GM12865 (cell line): ENCODE measurements at regions not wholly inside any gene's neighbourhood (a gene's known extent, or its start where the extent isn't known, plus 50 kb on each side); places are given as distances from the start of the nearest gene placed in this dataset.

Experiments
- DNase-seq: peaks from one replicate; pipeline ENCODE4 v3.0.0; 2010; ENCODE audit warnings: low read depth
- H3K4me3 ChIP-seq: 2 replicates; pipeline ENCODE4 v1.5.1; 2011; ENCODE audit warnings: mild to moderate bottlenecking, low read depth, low read length, control low read depth
- TF ChIP-seq, protein P1 (sequence below): IDR thresholded peaks from 2 replicates; pipeline ENCODE4 v1.5.1; 2011; ENCODE audit warnings: low read length, control low read depth, low read depth, inconsistent platforms; ENCODE audit not compliant: insufficient read depth; ENCODE audit errors: missing control alignments

DNA sequence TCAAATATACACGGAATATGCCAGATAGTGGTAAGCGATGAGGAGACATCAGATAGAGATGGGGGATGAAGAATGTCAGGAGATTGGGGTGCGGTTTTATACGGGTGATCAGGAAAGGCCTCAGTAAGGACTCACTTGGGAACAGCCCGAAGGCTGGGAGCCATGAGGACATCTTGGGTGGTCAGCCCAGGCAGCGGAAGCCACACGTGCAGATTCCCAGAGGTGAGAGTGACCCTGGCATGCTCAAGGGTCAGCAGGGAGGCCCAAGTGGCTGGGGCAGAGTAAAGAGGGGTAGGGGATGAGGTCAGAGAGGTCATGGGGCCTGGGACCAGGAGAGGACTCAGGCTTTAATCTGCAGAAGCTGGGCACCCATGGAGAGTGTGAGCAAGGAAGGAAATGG is 106.6 kb downstream of the MATN1 start:
- TF ChIP-seq, protein P1, sequence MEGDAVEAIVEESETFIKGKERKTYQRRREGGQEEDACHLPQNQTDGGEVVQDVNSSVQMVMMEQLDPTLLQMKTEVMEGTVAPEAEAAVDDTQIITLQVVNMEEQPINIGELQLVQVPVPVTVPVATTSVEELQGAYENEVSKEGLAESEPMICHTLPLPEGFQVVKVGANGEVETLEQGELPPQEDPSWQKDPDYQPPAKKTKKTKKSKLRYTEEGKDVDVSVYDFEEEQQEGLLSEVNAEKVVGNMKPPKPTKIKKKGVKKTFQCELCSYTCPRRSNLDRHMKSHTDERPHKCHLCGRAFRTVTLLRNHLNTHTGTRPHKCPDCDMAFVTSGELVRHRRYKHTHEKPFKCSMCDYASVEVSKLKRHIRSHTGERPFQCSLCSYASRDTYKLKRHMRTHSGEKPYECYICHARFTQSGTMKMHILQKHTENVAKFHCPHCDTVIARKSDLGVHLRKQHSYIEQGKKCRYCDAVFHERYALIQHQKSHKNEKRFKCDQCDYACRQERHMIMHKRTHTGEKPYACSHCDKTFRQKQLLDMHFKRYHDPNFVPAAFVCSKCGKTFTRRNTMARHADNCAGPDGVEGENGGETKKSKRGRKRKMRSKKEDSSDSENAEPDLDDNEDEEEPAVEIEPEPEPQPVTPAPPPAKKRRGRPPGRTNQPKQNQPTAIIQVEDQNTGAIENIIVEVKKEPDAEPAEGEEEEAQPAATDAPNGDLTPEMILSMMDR = no peak
- DNase-seq = no peak
- H3K4me3 ChIP-seq = no peak overlapping the region

DNA sequence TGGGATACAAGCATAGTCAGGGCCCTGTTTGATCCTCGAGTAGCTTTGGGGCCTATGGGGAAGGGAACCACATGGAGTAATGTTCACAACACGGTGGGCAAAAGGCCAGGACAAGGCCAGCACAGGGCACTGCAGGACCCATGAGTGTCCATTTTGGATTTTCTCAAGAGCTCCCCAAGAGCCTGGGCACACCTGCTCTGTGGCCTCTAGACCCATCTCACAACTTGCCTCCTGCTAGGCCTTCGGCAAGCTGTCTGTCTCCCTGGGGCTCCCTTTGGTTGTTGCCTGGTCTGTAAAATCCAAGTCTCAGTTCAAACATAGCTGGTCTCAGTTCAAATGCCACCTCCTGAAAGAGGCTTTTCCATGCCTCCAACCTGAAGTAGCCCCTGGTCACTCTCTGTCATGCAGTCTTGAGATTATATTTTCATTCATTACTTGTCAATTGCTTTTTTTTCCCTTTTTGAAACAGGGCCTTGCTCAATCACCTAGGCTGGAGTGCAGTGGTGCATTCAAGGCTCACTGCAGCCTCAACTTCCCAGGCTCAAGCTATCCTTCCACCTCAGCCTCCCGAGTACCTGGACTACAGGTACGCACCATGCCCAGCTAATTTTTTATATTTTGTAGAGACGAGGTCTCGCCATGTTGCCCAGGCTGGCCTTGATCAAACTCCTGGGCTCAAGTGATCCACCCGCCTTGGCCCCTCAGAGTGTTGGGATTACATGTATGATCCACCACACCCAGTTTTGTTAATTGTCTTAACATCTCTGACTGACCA is 107.4 kb downstream of the MATN1 start:
- H3K4me3 ChIP-seq = no peak overlapping the region
- TF ChIP-seq, protein P1 = no peak
- no peak for DNase-seq

DNA sequence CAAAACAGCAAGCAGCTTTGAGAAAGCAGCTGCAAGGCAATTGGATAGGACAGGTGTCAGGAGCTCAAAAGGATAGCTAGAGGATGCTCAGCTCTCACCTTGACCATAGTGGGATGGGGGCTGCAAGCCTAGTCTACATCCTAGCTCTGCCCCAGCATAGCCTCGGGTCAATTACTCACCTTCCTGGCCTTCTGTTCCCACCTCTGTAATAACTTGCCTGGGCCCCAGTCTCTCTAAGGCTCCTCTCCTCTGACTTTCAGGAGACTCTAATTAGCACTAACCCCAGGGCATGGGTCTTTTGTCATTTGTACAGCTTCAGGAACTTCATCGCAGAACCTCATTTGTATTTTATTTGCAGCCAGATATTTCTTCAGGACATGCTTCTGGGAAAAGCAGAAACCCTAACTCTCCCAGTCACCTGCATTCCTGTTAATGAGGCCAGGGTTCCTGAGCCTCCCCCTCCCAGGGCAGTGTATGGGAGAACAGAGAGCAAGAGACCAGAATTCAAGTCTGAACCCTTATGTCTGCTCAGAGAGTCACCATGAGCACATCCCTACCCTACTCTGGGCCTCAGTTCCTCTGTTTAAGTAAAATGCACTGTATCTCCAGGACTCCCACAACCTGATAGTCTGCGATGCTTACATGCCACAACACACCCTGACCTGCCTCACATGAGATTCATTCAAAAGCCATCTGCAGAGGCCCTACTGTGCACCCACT is 108.1 kb downstream of the MATN1 start:
- H3K4me3 ChIP-seq = no peak overlapping the region
- DNase-seq = no peak
- TF ChIP-seq, protein P1 = no peak

- no peak for DNase-seq
- no peak overlapping the region for H3K4me3 ChIP-seq
- TF ChIP-seq, protein P1 = no peak
Observed at GRCh38 chr1:30613188-30613587, 110.2 kb downstream of the MATN1 start.

DNA sequence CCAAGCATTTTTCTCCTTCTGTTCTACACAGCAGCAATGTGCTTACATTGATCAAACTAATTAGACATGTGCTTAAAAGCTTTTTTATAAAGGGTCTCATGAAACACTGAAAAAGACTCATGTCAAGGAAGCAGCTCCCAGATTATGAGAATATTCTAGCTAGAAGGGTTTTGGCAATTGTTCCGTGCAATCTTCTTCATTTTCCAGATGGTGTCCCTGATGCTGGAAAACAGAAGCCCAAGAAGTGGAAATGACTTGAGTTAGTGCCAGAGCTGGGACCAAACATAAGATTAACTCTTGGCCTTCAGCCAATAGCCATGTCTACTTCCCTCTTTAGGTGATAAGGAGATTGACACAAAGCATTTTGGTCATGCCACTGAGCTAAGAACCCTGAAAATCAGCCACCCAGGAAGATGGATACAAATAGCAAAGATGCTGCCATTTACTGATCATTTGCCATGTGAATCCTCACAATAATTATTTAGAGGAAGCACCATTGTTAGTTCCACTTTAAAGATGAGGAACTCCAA is 110.8 kb downstream of the MATN1 start:
- no peak for DNase-seq
- TF ChIP-seq, protein P1 = no peak
- no peak overlapping the region for H3K4me3 ChIP-seq

- TF ChIP-seq, protein P1 = no peak
- DNase-seq = no peak
- no peak overlapping the region for H3K4me3 ChIP-seq
Observed at GRCh38 chr1:30611741-30612309, 111.6 kb downstream of the MATN1 start.
